NCI-H2196 (cell line): ENCODE measurements at regions not wholly inside any gene's neighbourhood (a gene's known extent, or its start where the extent isn't known, plus 50 kb on each side); places are given as distances from the start of the nearest gene placed in this dataset.

ENCODE experiments used
- DNase-seq: peaks from one replicate; lab custom pipeline; 2025; ENCODE audit not compliant: unreplicated experiment; lab: John Stamatoyannopoulos, UW

- DNase-seq, result no peak
Observed at GRCh38 chr11:126129727-126130671, 67.3 kb upstream of the CDON start.

GRCh38 chr11:126127898-126128297, 65.2 kb upstream of the CDON start:
- no peak for DNase-seq

GRCh38 chr11:126127284-126127845, 64.7 kb upstream of the CDON start:
- DNase-seq, result no peak

DNA sequence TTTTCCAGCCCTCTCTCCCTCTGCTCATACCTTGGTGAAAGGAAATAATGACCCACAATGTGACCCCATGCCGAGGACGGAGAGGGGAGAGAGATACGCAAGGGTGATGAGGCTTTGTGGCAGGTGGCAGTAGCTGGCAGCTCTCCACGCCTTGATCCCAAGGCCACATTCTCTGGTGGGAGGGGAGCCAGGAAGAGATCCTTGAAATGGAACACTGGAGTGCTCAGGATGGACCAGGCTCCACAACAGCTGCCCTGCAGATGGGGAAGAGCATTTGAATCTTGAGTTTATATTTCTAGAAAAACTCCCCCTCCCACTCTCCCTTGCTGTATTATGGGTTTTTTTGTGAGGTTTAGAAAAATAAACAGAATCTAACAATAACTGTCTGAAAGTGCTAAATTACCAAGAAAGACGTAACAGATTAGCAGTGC, 61.6 kb upstream of the CDON start:
- DNase-seq, result peak; percentile 58

DNA sequence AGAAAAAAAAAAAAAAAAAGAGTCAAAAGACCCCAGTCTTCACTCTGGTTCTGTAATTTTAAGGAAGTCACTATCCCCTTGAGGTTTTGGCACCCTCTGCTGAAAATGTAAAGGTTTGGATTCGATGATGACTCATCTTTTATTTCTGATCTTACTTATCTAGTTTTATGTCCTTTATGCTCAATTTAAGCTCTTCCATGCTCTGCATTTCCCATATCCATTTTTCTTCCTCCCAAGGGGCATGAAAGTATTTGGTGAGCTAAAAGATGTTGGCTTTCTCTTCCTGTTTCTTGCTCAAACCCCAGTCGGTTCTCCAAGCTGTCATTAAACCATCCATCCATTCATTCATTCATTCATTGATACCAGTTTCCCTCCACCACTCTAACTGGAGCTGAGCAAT, 61.0 kb upstream of the CDON start:
- no peak for DNase-seq

DNA sequence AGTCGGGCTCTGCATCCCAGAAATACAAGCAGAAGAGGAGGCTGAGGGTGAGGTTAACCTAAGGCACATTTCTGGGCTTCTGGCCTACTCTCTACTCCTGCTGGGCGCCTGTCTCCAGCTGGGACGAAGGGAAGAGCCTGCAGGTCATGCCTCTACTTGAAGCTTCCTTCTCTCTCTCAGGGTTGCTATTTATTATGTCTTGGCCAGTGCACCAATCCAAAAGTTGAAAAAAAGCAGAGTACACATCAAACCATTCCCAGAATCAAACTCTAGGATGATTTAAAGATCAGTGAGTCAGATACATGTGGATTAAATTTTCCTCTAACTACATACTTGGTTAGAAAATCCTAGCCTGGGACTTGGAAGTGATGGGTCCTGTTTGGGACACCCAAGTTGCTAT, 60.2 kb upstream of the CDON start:
- no peak for DNase-seq

DNA sequence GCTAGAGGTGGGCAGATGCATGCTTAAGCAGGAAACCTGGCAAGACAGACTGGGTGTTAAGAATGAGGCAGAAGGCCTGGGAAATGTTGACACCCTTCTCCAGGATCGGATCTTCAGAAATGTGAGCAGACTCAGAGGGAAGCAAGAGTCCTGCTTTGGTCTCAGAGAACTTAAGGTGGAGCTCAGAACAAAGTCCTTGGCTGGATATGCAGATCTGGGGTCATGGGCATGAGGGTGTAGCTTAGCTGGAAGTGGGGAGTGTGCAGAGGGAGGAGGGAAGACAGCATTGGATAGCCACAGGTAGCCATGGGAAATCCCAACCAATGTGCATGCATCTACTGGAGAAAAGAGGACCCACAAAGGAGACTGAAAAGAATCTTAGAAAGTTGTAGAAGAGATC, 58.6 kb upstream of the CDON start:
- no peak for DNase-seq

GRCh38 chr11:126118806-126119205, 56.1 kb upstream of the CDON start:
- DNase-seq, result no peak

DNA sequence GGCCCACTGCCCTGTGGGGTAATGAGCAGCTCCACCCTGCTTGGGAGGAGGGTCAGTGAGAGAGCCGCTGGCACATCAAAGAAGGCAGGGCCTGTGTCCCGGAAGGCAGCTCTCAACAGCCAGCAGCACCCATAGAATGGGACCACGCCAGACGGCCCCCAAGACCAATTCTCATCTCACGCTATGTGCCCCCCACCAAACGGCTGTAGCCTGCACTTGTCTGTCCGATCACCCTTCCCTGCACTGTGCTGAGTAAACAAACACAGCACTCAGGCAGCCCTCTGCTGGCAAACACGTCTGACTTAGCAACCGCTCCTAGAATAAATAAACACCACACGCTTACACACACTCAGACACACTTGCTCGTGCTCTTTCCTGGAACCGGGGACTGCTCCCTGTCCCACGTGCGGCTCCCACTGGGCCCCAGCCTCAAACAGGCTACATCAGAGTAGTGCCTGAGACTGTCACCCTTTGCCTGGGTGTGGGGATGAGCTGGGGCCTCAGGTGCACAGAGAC, 53.2 kb upstream of the CDON start:
- DNase-seq, result peak; percentile 92

GRCh38 chr11:126115127-126115495, 52.4 kb upstream of the CDON start:
- peak; percentile 91 for DNase-seq

- peak; percentile 51 for DNase-seq
Observed at GRCh38 chr11:126114486-126115126, 51.9 kb upstream of the CDON start.

DNA sequence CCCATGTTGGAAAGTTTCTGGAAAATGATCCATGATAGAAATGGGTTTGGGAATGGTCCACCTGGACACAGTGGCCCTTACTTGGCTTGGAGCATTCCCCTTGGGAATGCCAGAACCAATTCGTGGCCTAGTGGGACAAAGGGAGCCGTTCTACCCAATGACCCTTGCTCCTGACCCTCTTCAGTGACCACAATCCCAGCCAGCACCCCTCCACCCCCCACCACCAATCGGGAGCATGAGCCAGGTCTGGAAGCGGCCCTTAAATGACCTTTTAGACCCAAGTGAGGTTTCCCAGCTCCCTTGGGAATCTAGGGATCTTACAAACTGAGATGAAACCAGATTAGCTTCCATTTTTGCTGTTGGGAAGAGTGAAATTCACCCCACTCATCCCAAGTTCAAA, 51.3 kb upstream of the CDON start:
- DNase-seq, result no peak

DNA sequence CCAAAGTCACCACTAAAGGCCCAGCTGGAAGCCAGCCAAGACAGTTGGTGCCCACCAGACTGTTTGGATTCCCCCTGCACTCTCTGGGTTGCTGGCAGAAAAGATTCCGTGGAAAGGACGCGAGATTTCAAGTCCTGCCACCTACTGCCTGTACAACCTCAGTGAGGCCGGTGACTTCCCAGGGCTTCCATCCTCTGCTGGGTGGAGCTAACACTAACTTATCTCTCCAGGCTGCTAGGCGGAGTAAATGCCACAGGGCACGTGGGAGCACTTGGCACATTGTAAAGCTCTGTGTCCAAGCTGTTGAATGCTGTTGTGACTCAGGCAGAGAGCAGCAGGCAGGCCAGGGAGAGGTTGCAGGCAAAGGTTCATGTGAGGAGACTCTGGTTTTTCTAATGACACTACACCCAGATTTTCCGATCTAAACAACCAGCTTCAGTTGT, 50.9 kb upstream of the CDON start:
- peak; percentile 91 for DNase-seq

- no peak for DNase-seq
Observed at GRCh38 chr11:126113012-126113411, 50.3 kb upstream of the CDON start.

DNA sequence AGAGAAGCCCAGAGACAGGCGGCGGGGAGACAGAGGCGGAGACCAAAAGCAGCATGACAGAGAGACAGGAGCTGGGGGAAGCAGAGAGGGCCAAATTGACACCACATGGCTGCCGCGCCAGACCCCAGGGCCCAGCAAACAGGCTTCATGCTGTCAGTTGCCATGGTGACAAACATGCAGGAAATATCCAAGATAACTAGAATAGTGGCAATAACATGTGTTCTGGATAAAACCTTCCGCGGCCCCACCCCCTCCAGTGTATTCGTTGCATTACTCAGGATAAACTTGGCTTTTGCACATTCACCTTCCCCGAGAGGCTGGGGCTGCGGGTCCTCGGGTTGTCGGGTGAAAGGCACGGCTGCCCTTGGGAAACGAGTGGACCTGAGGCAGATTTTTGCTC, 49.9 kb upstream of the CDON start:
- DNase-seq, result no peak
